SK-N-SH treated with all-trans-retinoic acid at 6 μM for 48 hours (cell line): ENCODE measurements at regions not wholly inside any gene's neighbourhood (a gene's known extent, or its start where the extent isn't known, plus 50 kb on each side); places are given as distances from the start of the nearest gene placed in this dataset.

Experiments
- ATAC-seq: fragments of 200-7000 bp; cut with Tn5 transposase; 3 replicates; pipeline ENCODE4 v1.9.1; 2020; ENCODE audit warnings: mild to moderate bottlenecking, moderate library complexity
- ARNTL ChIP-seq: fragments of 450-650 bp; formaldehyde crosslinking; IDR thresholded peaks from 2 replicates; pipeline ENCODE4 v1.5.0; 2020; ENCODE audit warnings: low read depth, mild to moderate bottlenecking, moderate library complexity, borderline replicate concordance
- BACH2 ChIP-seq: fragments of 250-450 bp; sonication (Bioruptor Pico); IDR thresholded peaks from 2 replicates; pipeline ENCODE4 v1.9.0; 2021; ENCODE audit warnings: mild to moderate bottlenecking, borderline replicate concordance
- CREB5 ChIP-seq: fragments of 250-450 bp; sonication (Bioruptor Pico); IDR thresholded peaks from 2 replicates; pipeline ENCODE4 v1.5.1; 2020; ENCODE audit warnings: low read depth, mild to moderate bottlenecking, moderate library complexity
- CSDC2 ChIP-seq: fragments of 250-450 bp; sonication (Bioruptor Pico); IDR thresholded peaks from 2 replicates; pipeline ENCODE4 v1.5.0; 2020; ENCODE audit warnings: mild to moderate bottlenecking, moderate library complexity
- ESRRG ChIP-seq: fragments of 250-450 bp; sonication (Bioruptor Pico); IDR thresholded peaks from 2 replicates; pipeline ENCODE4 v1.6.1; 2021; ENCODE audit warnings: mild to moderate bottlenecking
- GLIS3 ChIP-seq: fragments of 250-450 bp; sonication (Bioruptor Pico); IDR thresholded peaks from 2 replicates; pipeline ENCODE4 v1.5.0; 2020; ENCODE audit warnings: mild to moderate bottlenecking, moderate library complexity
- ISL1 ChIP-seq: fragments of 250-450 bp; sonication (Bioruptor Pico); IDR thresholded peaks from 2 replicates; pipeline ENCODE4 v2.1.2; 2022; ENCODE audit warnings: mild to moderate bottlenecking, moderate library complexity
- OSR1 ChIP-seq: fragments of 250-450 bp; sonication (Bioruptor Pico); IDR thresholded peaks from 2 replicates; pipeline ENCODE4 v1.8.0; 2022; ENCODE audit warnings: moderate library complexity, mild to moderate bottlenecking, inconsistent platforms
- PATZ1 ChIP-seq: fragments of 250-450 bp; sonication (Bioruptor Pico); IDR thresholded peaks from 2 replicates; pipeline ENCODE4 v1.8.0; 2020; ENCODE audit warnings: mild to moderate bottlenecking, moderate library complexity, borderline replicate concordance
- POU6F1 ChIP-seq: fragments of 250-450 bp; sonication (Bioruptor Pico); IDR thresholded peaks from 2 replicates; pipeline ENCODE4 v1.8.0; 2021; ENCODE audit warnings: low read depth, mild to moderate bottlenecking, moderate library complexity, borderline replicate concordance
- RARB ChIP-seq: fragments of 250-450 bp; sonication (Bioruptor Pico); IDR thresholded peaks from 2 replicates; pipeline ENCODE4 v1.8.0; 2021; ENCODE audit warnings: mild to moderate bottlenecking, moderate library complexity
- SNAI2 ChIP-seq: fragments of 250-450 bp; sonication (Bioruptor Pico); IDR thresholded peaks from 2 replicates; pipeline ENCODE4 v1.5.0; 2020; ENCODE audit warnings: mild to moderate bottlenecking, moderate library complexity
- TCF4 ChIP-seq: fragments of 250-450 bp; sonication (Bioruptor Pico); IDR thresholded peaks from 2 replicates; pipeline ENCODE4 v1.8.0; 2021; ENCODE audit warnings: mild to moderate bottlenecking, moderate library complexity, borderline replicate concordance
- TOX ChIP-seq: fragments of 250-450 bp; sonication (Bioruptor Pico); IDR thresholded peaks from 2 replicates; pipeline ENCODE4 v1.8.0; 2021; ENCODE audit warnings: mild to moderate bottlenecking, moderate library complexity, borderline replicate concordance
- TSHZ2 ChIP-seq: fragments of 250-450 bp; sonication (Bioruptor Pico); IDR thresholded peaks from 2 replicates; pipeline ENCODE4 v1.5.0; 2020; ENCODE audit warnings: mild to moderate bottlenecking, moderate library complexity
- ZC3H10 ChIP-seq: fragments of 250-450 bp; sonication (Bioruptor Pico); IDR thresholded peaks from 2 replicates; pipeline ENCODE4 v1.5.1; 2021; ENCODE audit warnings: mild to moderate bottlenecking, moderate library complexity
- ZFP3 ChIP-seq: fragments of 250-450 bp; sonication (Bioruptor Pico); IDR thresholded peaks from 2 replicates; pipeline ENCODE4 v1.5.0; 2020; ENCODE audit warnings: mild to moderate bottlenecking, moderate library complexity
- ZFP30 ChIP-seq: fragments of 450-650 bp; formaldehyde crosslinking; IDR thresholded peaks from 2 replicates; pipeline ENCODE4 v1.5.0; 2022; ENCODE audit warnings: mild to moderate bottlenecking, moderate library complexity
- ZNF565 ChIP-seq: fragments of 450-650 bp; formaldehyde crosslinking; conservative IDR thresholded peaks from 2 replicates; pipeline ENCODE4 v1.5.0; 2020; ENCODE audit warnings: low read depth, mild to moderate bottlenecking, moderate library complexity
- ZNF70 ChIP-seq: fragments of 450-650 bp; formaldehyde crosslinking; IDR thresholded peaks from 2 replicates; pipeline ENCODE4 v1.5.0; 2020; ENCODE audit warnings: mild to moderate bottlenecking, moderate library complexity

GRCh38 chr6:20033697-20034407, 178.4 kb downstream of the MBOAT1 start:
- no peak for ATAC-seq
- TF ChIP-seq ZFP3, result no peak
- no peak for TF ChIP-seq ZC3H10 (CRISPR knock-in tag)
- no peak for TF ChIP-seq CREB5 (CRISPR knock-in tag)
- no peak for TF ChIP-seq GLIS3 (CRISPR knock-in tag)

GRCh38 chr6:20034408-20034769, 177.9 kb downstream of the MBOAT1 start:
- no peak for ATAC-seq
- TF ChIP-seq ZNF70 (CRISPR knock-in tag) (no peak), OSR1 (CRISPR knock-in tag) (no peak), TSHZ2 (CRISPR knock-in tag) (no peak), ZFP30 (no peak), ARNTL (CRISPR knock-in tag) (no peak), TOX (no peak), RARB (CRISPR knock-in tag) (no peak), GLIS3 (CRISPR knock-in tag) (no peak), ESRRG (CRISPR knock-in tag) (no peak), ISL1 (no peak), BACH2 (CRISPR knock-in tag) (no peak), SNAI2 (CRISPR knock-in tag) (no peak), PATZ1 (CRISPR knock-in tag) (no peak), TCF4 (no peak), ZFP3 (no peak)

GRCh38 chr6:20036141-20036677, 176.1 kb downstream of the MBOAT1 start:
- TF ChIP-seq RARB (CRISPR knock-in tag) (no peak), CSDC2 (CRISPR knock-in tag) (no peak), POU6F1 (CRISPR knock-in tag) (no peak), ZNF70 (CRISPR knock-in tag) (no peak), ZNF565 (CRISPR knock-in tag) (no peak), ZC3H10 (CRISPR knock-in tag) (no peak), CREB5 (CRISPR knock-in tag) (no peak)
- no peak for ATAC-seq
